H1 (cell line): ENCODE measurements at regions not wholly inside any gene's neighbourhood (a gene's known extent, or its start where the extent isn't known, plus 50 kb on each side); places are given as distances from the start of the nearest gene placed in this dataset.

Experiments used
- CBX5 ChIP-seq: fragments of 300-800, 300-1000 bp; sonication (generic); IDR thresholded peaks from 2 replicates; pipeline ENCODE4 v1.7.1; 2016; ENCODE audit warnings: antibody characterized with exemption, low read length, low read depth
- CBX8 ChIP-seq: fragments of 300-800, 300-1000 bp; sonication (generic); IDR thresholded peaks from 2 replicates; pipeline ENCODE4 v1.7.1; 2016; ENCODE audit warnings: low read depth, low read length, borderline replicate concordance
- CHD7 ChIP-seq: fragments of 300-600 bp; sonication (generic); IDR thresholded peaks from 2 replicates; pipeline ENCODE4 v1.7.1; 2012; ENCODE audit warnings: low read length, moderate library complexity, mild to moderate bottlenecking, inconsistent platforms; ENCODE audit not compliant: insufficient replicate concordance
- FOSL1 ChIP-seq: IDR thresholded peaks from 2 replicates; pipeline ENCODE4 v1.6.1; 2011; ENCODE audit warnings: mild to moderate bottlenecking, low read depth, low read length, moderate library complexity; ENCODE audit not compliant: insufficient read depth
- JUND ChIP-seq: IDR thresholded peaks from 2 replicates; pipeline ENCODE4 v1.6.1; 2011; ENCODE audit warnings: mild to moderate bottlenecking, improper control_type of control experiment, low read length
- KDM1A ChIP-seq: fragments of 200-600, 300-600 bp; sonication (generic); IDR thresholded peaks from 2 replicates; pipeline ENCODE4 v1.7.1; 2016; ENCODE audit warnings: mild to moderate bottlenecking, low read length, borderline replicate concordance
- KDM5A ChIP-seq: fragments of 200-600 bp; IDR thresholded peaks from 2 replicates; pipeline ENCODE4 v1.7.1; 2012; ENCODE audit warnings: mild to moderate bottlenecking, low read length, inconsistent platforms, mixed read lengths
- PHF8 ChIP-seq: fragments of 200-600 bp; sonication (generic); conservative IDR thresholded peaks from 2 replicates; pipeline ENCODE4 v1.7.1; 2012; ENCODE audit warnings: low read depth, mild to moderate bottlenecking, inconsistent platforms, low read length, moderate library complexity
- POLR2A ChIP-seq, 2 experiments: IDR thresholded peaks; 1 replicate in 1 of 2; 2 replicates in 1 of 2; pipeline ENCODE4 v1.6.1; 2011; ENCODE audit warnings: low read depth in 2 of 2, low read length in 2 of 2, mild to moderate bottlenecking in 2 of 2; ENCODE audit errors: control extremely low read depth in 1 of 2
- SP4 ChIP-seq: IDR thresholded peaks from 2 replicates; pipeline ENCODE4 v1.6.1; 2012; ENCODE audit warnings: low read length, inconsistent platforms
- SRF ChIP-seq: IDR thresholded peaks from 2 replicates; pipeline ENCODE4 v1.6.1; 2011; ENCODE audit warnings: mild to moderate bottlenecking, low read depth, low read length, moderate library complexity
- SUZ12 ChIP-seq: fragments of 200-600 bp; sonication (generic); IDR thresholded peaks from 2 replicates; pipeline ENCODE4 v1.6.1; 2012; ENCODE audit warnings: mild to moderate bottlenecking, inconsistent platforms, low read length, moderate library complexity, mixed read lengths
- TF ChIP-seq, protein P1 (sequence below): IDR thresholded peaks from 2 replicates; pipeline ENCODE4 v1.6.1; 2012; ENCODE audit warnings: inconsistent platforms

DNA sequence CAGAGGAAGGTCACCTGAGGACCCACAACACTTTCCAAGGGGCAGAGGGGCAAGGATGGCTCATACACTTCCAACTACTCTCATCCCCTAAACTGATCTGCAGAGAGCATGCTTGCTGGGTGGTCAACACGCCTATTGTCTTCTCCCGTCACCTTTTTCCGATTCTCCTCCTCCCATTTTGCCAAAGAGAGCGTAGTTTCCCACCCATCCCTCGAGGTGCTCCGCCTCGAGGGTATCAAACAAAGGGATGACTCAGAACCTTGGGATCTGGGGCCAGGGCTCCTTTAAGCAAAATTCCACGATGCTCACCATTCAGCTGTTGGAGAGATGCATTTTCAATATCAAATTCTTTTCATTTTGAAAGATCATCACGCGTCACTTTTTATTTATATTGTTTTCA is 507.5 kb upstream of the SULF2 start (continued):
- no peak for TF ChIP-seq CHD7
- no peak for TF ChIP-seq KDM5A
- TF ChIP-seq JUND = peak; percentile 83
- no peak for TF ChIP-seq CBX8
- TF ChIP-seq SRF = no peak
- TF ChIP-seq SP4 = no peak
- TF ChIP-seq CBX5 = no peak
- TF ChIP-seq FOSL1 = no peak
- no peak for TF ChIP-seq KDM1A
- no peak for TF ChIP-seq PHF8
- TF ChIP-seq SUZ12 = no peak
- TF ChIP-seq, protein P1, sequence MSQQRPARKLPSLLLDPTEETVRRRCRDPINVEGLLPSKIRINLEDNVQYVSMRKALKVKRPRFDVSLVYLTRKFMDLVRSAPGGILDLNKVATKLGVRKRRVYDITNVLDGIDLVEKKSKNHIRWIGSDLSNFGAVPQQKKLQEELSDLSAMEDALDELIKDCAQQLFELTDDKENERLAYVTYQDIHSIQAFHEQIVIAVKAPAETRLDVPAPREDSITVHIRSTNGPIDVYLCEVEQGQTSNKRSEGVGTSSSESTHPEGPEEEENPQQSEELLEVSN = peak; percentile 84
- TF ChIP-seq POLR2A (IDR thresholded peaks at IDR 0.05; ENCODE audit: control extremely low read depth in 1 of 2, low read depth in 2 of 2, low read length in 2 of 2) = no peak
